C4-2B (cell line): ENCODE measurements at regions not wholly inside any gene's neighbourhood (a gene's known extent, or its start where the extent isn't known, plus 50 kb on each side); places are given as distances from the start of the nearest gene placed in this dataset.

Source experiments
- H3K27ac ChIP-seq: fragments of 450-650 bp; 2 replicates; pipeline ENCODE4 v1.5.1; 2017
- ZFX ChIP-seq: fragments of 450-650 bp; IDR thresholded peaks from 2 replicates; pipeline ENCODE4 v1.6.1; 2017
- TF ChIP-seq, protein P1 (sequence below): fragments of 450-650 bp; conservative IDR thresholded peaks from 2 replicates; pipeline ENCODE4 v1.5.1; 2017; ENCODE audit warnings: mild to moderate bottlenecking

DNA sequence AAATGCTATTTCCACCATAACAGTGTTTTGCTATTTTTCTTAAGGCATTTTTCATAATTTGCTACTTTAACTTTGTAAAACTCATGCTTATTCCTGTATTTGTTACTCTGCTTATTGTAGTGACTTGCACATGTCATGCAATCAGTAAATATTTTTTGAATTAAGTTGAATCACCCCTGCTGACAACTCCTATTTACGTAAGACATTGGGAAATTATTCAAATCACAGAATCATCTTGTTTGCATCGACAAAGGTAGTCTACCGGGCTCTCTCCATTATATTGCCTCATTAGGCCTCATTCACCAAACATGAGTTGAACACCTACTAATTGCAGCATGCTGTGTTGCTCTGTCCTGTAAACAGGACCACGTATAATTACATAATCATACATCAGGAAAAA is 478.5 kb upstream of the ZEB2 start:
- no peak overlapping the region for H3K27ac ChIP-seq
- no peak for TF ChIP-seq ZFX
- TF ChIP-seq, protein P1, sequence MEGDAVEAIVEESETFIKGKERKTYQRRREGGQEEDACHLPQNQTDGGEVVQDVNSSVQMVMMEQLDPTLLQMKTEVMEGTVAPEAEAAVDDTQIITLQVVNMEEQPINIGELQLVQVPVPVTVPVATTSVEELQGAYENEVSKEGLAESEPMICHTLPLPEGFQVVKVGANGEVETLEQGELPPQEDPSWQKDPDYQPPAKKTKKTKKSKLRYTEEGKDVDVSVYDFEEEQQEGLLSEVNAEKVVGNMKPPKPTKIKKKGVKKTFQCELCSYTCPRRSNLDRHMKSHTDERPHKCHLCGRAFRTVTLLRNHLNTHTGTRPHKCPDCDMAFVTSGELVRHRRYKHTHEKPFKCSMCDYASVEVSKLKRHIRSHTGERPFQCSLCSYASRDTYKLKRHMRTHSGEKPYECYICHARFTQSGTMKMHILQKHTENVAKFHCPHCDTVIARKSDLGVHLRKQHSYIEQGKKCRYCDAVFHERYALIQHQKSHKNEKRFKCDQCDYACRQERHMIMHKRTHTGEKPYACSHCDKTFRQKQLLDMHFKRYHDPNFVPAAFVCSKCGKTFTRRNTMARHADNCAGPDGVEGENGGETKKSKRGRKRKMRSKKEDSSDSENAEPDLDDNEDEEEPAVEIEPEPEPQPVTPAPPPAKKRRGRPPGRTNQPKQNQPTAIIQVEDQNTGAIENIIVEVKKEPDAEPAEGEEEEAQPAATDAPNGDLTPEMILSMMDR = no peak

DNA sequence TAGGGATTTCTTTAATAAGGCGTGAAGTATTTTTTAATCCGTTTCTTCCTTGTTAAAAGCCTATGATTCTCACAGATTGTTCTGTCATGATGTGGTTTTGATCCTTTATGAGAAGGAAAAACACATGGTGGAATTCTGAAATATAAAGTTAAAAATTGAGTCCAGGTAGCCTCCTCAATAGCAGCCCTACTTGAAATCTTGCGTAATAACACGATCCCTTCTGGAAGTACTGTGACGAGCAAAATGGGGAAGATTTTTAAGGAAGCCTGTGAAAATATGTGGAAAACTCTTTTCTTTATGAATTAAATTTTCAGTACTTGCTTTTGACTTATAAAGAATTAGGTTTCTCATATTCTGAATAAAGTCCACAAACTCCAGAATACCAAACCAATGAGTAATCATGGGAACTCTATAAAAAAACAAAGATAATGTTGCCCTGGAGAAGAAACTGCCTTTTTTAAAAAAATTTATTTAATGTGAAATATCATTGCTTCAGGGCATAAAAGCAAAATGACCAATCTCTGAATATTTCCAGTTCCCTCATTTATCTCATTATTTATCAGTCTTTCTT is 476.4 kb upstream of the ZEB2 start:
- no peak overlapping the region for H3K27ac ChIP-seq
- TF ChIP-seq ZFX = no peak
- TF ChIP-seq, protein P1 = no peak

DNA sequence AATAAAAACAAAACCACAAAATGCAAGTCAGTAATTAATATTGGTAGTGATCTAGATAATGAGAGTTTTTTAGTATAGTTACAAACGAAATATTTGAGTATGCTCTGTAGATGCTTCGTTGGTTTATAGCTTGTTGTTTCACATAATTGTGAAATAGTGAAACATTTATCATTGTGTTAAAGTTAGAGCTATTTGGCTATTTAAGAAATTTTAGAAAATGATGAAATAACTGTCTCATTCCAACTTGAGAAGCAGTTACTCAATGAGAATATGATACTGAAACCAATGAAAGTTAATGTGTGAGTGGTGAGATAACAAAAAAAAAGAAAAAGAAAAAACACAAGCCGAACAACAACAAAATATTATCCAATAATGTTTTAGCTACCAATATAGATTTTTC is 475.6 kb upstream of the ZEB2 start:
- no peak overlapping the region for H3K27ac ChIP-seq
- no peak for TF ChIP-seq ZFX
- TF ChIP-seq, protein P1 = no peak

DNA sequence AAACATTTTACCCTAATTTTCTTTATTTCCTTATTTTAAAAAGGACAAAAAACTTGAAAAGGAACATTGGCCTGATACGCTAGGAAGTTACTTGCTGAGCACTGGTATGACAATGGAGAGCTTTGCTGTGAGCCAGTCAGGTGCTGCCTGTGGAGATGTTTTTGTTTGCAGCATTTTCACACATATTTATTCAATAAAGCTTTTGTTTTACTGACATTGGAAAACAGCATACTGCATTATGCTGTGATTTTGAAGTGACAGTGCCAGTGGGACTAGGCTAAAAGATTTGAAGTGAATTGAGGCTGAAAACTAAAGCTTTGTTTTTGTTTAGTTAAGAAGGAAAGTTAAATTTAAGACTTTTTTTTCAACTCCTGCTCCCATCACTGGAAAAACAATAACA is 470.7 kb upstream of the ZEB2 start:
- TF ChIP-seq ZFX = no peak
- TF ChIP-seq, protein P1 = no peak
- H3K27ac ChIP-seq = no peak overlapping the region

DNA sequence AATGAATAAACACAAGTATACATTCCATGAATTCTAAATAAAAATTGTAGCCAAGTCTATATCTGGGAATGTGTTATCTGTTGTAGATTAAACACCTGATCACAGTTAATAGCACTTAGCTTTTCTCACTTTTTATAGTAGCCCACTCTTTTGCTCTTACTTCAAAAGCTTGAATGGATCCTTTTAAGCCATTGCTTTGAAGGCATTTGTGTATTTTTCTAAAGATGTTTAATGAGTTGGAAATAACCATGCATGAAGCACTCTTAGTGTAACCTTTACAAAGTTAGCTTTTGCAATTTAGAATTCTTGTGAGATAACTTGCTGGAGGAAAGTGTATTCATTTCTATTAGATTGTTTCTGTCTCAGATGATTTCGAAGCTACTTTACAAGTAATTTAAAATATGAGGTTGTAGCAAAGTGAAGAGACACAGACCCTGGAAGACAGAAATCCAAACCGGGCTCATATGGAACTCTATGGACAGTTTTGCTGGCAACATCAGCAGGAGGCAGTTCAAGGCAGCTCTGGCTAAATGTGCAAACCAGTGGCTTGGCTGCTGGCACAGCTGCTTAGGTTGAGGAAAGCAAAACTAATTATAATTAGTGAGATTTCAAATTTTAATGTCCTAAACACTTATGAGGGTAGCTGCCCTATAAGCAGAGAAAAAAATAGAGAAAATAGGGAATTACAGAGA is 469.8 kb upstream of the ZEB2 start:
- TF ChIP-seq ZFX = no peak
- TF ChIP-seq, protein P1 = no peak
- no peak overlapping the region for H3K27ac ChIP-seq

DNA sequence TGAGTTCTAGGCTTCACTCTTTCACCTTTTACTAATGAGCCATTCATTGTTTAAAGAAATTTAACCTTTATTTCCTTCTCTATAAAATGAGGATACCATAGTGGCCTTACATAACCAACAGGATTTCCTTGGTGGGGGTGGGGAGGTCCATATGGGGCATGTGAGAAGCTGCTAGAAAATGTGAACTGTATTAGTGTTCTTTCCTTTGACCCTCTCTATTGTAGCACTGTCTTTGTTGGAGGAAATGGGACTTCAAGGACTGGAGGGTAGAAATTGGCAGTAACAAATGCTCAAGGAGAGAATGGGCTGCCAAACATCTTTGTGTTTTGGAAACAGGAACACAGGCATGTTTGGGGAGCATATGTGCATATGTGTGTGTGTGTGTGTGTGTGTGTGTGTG is 468.7 kb upstream of the ZEB2 start:
- TF ChIP-seq ZFX = no peak
- TF ChIP-seq, protein P1 = no peak
- H3K27ac ChIP-seq = no peak overlapping the region

DNA sequence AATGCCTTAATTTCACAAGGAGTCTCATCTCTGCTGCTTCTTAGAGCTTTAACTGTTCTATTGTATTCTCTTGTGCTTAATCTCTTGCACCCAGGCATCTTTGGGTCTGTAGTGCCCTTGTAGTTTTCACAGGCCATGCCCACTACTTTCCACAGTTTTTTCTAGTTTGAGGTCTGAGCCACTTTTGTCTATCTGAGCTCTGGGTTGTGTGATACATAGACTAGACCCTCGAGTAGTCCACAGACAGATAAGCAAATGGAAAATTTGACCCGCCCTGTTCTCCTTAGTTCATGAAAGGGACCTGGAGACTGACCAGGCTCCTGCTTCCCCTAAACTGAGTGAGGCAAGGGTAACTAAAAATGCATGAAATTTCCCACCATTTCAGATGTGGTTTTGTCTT is 466.8 kb upstream of the ZEB2 start:
- TF ChIP-seq, protein P1 = no peak
- no peak for TF ChIP-seq ZFX
- H3K27ac ChIP-seq = no peak overlapping the region
